SU-DHL-6 (cell line): ENCODE measurements at regions not wholly inside any gene's neighbourhood (a gene's known extent, or its start where the extent isn't known, plus 50 kb on each side); places are given as distances from the start of the nearest gene placed in this dataset.

Source experiments
- H2AFZ ChIP-seq: fragments of 200-600 bp; sonication (generic); 2 replicates; pipeline ENCODE4 v1.6.1; 2014; ENCODE audit warnings: low read depth, mild to moderate bottlenecking, moderate library complexity, mixed read lengths, antibody characterized with exemption, low read length; ENCODE audit not compliant: severe bottlenecking
- H3F3A ChIP-seq: fragments of 200-600 bp; shearing (Covaris generic); 2 replicates; pipeline ENCODE4 v1.6.0; 2016; ENCODE audit warnings: antibody characterized with exemption, mild to moderate bottlenecking; ENCODE audit not compliant: insufficient read depth
- H3K27ac ChIP-seq: fragments of 200-600 bp; sonication (generic); 2 replicates; pipeline ENCODE4 v1.5.1; 2016; ENCODE audit warnings: low read depth, mild to moderate bottlenecking, low read length, moderate library complexity, mixed read lengths
- H3K27me3 ChIP-seq: fragments of 200-600 bp; sonication (generic), shearing (Covaris generic); 2 replicates; pipeline ENCODE4 v1.6.0; 2014; ENCODE audit warnings: mild to moderate bottlenecking, low read length
- H3K36me3 ChIP-seq: fragments of 200-600 bp; sonication (generic); 2 replicates; pipeline ENCODE4 v1.6.1; 2014; ENCODE audit warnings: mild to moderate bottlenecking, low read length, mixed read lengths
- H3K4me2 ChIP-seq: fragments of 300-600, 200-600 bp; shearing (Covaris generic), sonication (generic); 2 replicates; pipeline ENCODE4 v1.6.0; 2014; ENCODE audit warnings: low read length, low read depth, mild to moderate bottlenecking; ENCODE audit not compliant: poor library complexity, severe bottlenecking
- H3K4me3 ChIP-seq: fragments of 200-600 bp; sonication (generic); 2 replicates; pipeline ENCODE4 v1.5.1; 2014; ENCODE audit warnings: antibody characterized with exemption, low read length, mild to moderate bottlenecking, mixed read lengths; ENCODE audit not compliant: insufficient read depth, poor library complexity, severe bottlenecking
- H3K79me2 ChIP-seq: fragments of 200-600 bp; sonication (generic); 2 replicates; pipeline ENCODE4 v1.6.1; 2014; ENCODE audit warnings: mild to moderate bottlenecking, low read length, moderate library complexity; ENCODE audit not compliant: insufficient read depth
- H3K9ac ChIP-seq: fragments of 200-600 bp; sonication (generic); 2 replicates; pipeline ENCODE4 v1.7.0; 2014; ENCODE audit warnings: mild to moderate bottlenecking, low read length
- H3K9me2 ChIP-seq: fragments of 200-600 bp; sonication (generic); replicated peaks from 2 replicates; pipeline ENCODE4 v1.6.1; 2014; ENCODE audit warnings: low read length; ENCODE audit not compliant: insufficient read depth
- H3K9me3 ChIP-seq: fragments of 200-600 bp; sonication (generic); 2 replicates; pipeline ENCODE4 v1.6.1; 2014; ENCODE audit warnings: low read length, mixed read lengths; ENCODE audit not compliant: insufficient read depth
- H4K20me1 ChIP-seq: fragments of 200-600 bp; sonication (generic); 2 replicates; pipeline ENCODE4 v1.6.1; 2014; ENCODE audit warnings: low read depth, mild to moderate bottlenecking, antibody characterized with exemption, low read length, moderate library complexity, mixed read lengths
- EZH2phosphoT487 ChIP-seq: fragments of 200-600 bp; sonication (generic), shearing (Covaris generic); conservative IDR thresholded peaks from 2 replicates; pipeline ENCODE4 v1.6.1; 2018; ENCODE audit warnings: mild to moderate bottlenecking, antibody characterized with exemption, low read length, moderate library complexity, mixed read lengths
- TF ChIP-seq, protein P1 (sequence below): fragments of 200-600 bp; sonication (generic); IDR thresholded peaks from one replicate; pipeline ENCODE4 v1.5.1; 2017; ENCODE audit warnings: antibody characterized with exemption, mild to moderate bottlenecking, low read length, moderate library complexity; ENCODE audit not compliant: insufficient read depth, poor library complexity, severe bottlenecking

DNA sequence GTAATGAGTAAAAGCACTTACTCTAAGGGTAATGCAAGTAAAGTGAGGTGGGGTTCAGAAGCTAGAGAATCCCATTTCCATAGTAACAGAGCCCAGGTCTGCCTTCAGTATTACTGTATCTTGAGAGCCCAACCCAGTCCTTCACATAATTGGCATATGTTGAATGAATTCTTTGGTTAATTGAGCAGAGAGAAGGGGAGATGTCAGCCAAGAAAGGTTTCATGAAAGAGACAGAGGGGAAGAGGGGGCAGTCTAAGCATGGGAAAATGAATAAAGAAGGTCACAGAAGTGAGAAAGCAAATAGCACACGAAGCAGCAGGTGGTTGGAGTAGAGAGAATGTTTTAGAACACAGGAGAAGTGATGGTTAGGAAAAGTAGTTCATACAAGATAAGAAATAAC lies 371.1 kb downstream of the SEC23A start:
- Histone ChIP-seq H4K20me1 (no peaks in the 10 kb centered on the region), H3K4me3 (no peak overlapping the region), H3K9me2 (no peaks in the 10 kb centered on the region), H3K36me3 (no peaks in the 10 kb centered on the region), H3K9ac (no peak overlapping the region), H3K79me2 (no peaks in the 10 kb centered on the region), H2AFZ (no peak overlapping the region), H3K9me3 (no peaks in the 10 kb centered on the region), H3K4me2 (no peak overlapping the region), H3F3A (no peaks in the 10 kb centered on the region), H3K27me3 (no peaks in the 10 kb centered on the region), H3K27ac (no peak overlapping the region)
- TF ChIP-seq EZH2phosphoT487, result no peak
- TF ChIP-seq, protein P1, sequence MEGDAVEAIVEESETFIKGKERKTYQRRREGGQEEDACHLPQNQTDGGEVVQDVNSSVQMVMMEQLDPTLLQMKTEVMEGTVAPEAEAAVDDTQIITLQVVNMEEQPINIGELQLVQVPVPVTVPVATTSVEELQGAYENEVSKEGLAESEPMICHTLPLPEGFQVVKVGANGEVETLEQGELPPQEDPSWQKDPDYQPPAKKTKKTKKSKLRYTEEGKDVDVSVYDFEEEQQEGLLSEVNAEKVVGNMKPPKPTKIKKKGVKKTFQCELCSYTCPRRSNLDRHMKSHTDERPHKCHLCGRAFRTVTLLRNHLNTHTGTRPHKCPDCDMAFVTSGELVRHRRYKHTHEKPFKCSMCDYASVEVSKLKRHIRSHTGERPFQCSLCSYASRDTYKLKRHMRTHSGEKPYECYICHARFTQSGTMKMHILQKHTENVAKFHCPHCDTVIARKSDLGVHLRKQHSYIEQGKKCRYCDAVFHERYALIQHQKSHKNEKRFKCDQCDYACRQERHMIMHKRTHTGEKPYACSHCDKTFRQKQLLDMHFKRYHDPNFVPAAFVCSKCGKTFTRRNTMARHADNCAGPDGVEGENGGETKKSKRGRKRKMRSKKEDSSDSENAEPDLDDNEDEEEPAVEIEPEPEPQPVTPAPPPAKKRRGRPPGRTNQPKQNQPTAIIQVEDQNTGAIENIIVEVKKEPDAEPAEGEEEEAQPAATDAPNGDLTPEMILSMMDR, result no peak

DNA sequence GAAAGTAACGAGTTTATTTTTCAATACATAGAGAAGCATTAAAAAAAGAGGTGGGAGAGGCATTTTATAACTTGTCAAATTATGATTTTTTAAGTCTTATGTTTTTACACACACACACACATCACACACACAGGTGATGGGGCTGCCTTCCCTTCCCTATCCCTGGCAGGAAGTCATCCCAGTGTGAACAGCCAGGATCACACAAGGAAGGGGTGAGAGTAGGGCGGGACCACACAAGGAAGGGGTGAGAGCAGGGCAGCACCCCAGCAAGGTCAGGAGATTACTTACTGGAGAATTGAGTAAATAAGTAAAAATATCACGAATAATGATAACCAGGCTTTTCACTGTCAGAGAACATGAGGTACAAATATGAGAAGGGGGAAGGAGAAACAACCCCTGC lies 372.6 kb downstream of the SEC23A start:
- no peaks in the 10 kb centered on the region for H4K20me1 ChIP-seq
- no peak overlapping the region for H3K4me3 ChIP-seq
- no peaks in the 10 kb centered on the region for H3K9me3 ChIP-seq
- no peaks in the 10 kb centered on the region for H3K27me3 ChIP-seq
- H3K36me3 ChIP-seq, result no peaks in the 10 kb centered on the region
- no peak overlapping the region for H2AFZ ChIP-seq
- H3K4me2 ChIP-seq, result no peak overlapping the region
- H3K9me2 ChIP-seq, result no peaks in the 10 kb centered on the region
- H3K9ac ChIP-seq, result no peak overlapping the region
- H3K27ac ChIP-seq, result no peak overlapping the region
- H3K79me2 ChIP-seq, result no peaks in the 10 kb centered on the region
- no peaks in the 10 kb centered on the region for H3F3A ChIP-seq
- TF ChIP-seq, protein P1, result no peak
- TF ChIP-seq EZH2phosphoT487, result no peak

DNA sequence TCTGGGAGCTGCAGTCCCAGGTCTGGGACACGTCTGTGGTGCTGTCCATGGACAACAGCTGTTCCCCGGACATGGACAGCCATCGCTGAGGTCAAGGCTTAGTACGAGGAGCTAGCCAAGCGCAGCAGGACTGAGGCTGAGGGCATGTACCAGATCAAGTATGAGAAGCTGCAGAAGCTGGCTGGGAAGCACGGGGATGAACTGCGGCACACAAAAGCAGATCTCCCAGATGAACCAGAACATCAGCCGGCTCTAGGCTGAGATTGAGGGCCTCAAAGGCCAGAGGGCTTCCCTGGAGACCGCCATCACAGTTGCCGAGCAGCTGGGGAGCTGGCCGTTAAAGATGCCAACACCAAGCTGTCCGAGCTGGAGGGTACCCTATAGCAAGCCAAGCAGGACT lies 375.3 kb downstream of the SEC23A start:
- no peak overlapping the region for H3K4me2 ChIP-seq
- H3K9me3 ChIP-seq, result no peaks in the 10 kb centered on the region
- no peaks in the 10 kb centered on the region for H3K9me2 ChIP-seq
- H3K4me3 ChIP-seq, result no peak overlapping the region
- no peak overlapping the region for H3K9ac ChIP-seq
- H4K20me1 ChIP-seq, result no peaks in the 10 kb centered on the region
- H2AFZ ChIP-seq, result no peak overlapping the region
- H3K79me2 ChIP-seq, result no peaks in the 10 kb centered on the region
- no peaks in the 10 kb centered on the region for H3K36me3 ChIP-seq
- no peaks in the 10 kb centered on the region for H3F3A ChIP-seq
- H3K27ac ChIP-seq, result no peak overlapping the region
- no peaks in the 10 kb centered on the region for H3K27me3 ChIP-seq
- TF ChIP-seq, protein P1, result no peak
- no peak for TF ChIP-seq EZH2phosphoT487
